OCI-LY3 (cell line): ENCODE measurements at regions not wholly inside any gene's neighbourhood (a gene's known extent, or its start where the extent isn't known, plus 50 kb on each side); places are given as distances from the start of the nearest gene placed in this dataset.

Experiments used
- CTCF ChIP-seq: fragments of 200-600, 300-600 bp; sonication (generic); IDR thresholded peaks from 2 replicates; pipeline ENCODE4 v1.5.1; 2014; ENCODE audit warnings: antibody characterized with exemption, low read length, low read depth
- EZH2phosphoT487 ChIP-seq: fragments of 200-600 bp; shearing (Covaris generic); IDR thresholded peaks from 2 replicates; pipeline ENCODE4 v1.6.1; 2018; ENCODE audit warnings: antibody characterized with exemption, mixed run types, low read depth

GRCh38 chr6:144346719-144347447, 61.7 kb downstream of the UTRN start:
- TF ChIP-seq CTCF (no peak), EZH2phosphoT487 (no peak)
